ENCODE measurements at regions not wholly inside any gene's neighbourhood (a gene's known extent, or its start where the extent isn't known, plus 50 kb on each side); places are given as distances from the start of the nearest gene placed in this dataset.
"Not testable (repeated sequence)": the region's sequence is repeated elsewhere in the genome, so short reads cannot be mapped to it uniquely, and the experiment has no call there.

- H3K36me3 ChIP-seq (ENCODE audit: insufficient read depth, low read length), result no peaks in the 10 kb centered on the region
- H3K9me3 ChIP-seq (ENCODE audit: low read length), result no peaks in the 10 kb centered on the region
Observed at GRCh38 chr3:72081471-72082185, 296.7 kb upstream of the PROK2 start.

GRCh38 chr3:72080800-72081199 is 295.9 kb upstream of the PROK2 start:
- no peaks in the 10 kb centered on the region for H3K36me3 ChIP-seq (ENCODE audit: insufficient read depth, low read length)

More at GRCh38 chr3:72081471-72082185, 296.7 kb upstream of the PROK2 start:
- Histone ChIP-seq H3K4me1 (ENCODE audit: insufficient read depth, low read length) (no peaks in the 10 kb centered on the region), H2AFZ (ENCODE audit: low read depth, low read length) (no peak overlapping the region), H3K4me3 (ENCODE audit: low read length) (no peak overlapping the region), H3K27me3 (ENCODE audit: insufficient read depth, low read length) (no peaks in the 10 kb centered on the region)

GRCh38 chr3:72080095-72080494 is 295.1 kb upstream of the PROK2 start:
- Histone ChIP-seq H3K9me3 (ENCODE audit: low read length) (no peaks in the 10 kb centered on the region), H3K4me3 (ENCODE audit: low read length) (no peak overlapping the region), H3K27me3 (ENCODE audit: insufficient read depth, low read length) (no peaks in the 10 kb centered on the region), H3K36me3 (ENCODE audit: insufficient read depth, low read length) (no peaks in the 10 kb centered on the region), H2AFZ (ENCODE audit: low read depth, low read length) (no peak overlapping the region), H3K4me1 (ENCODE audit: insufficient read depth, low read length) (no peaks in the 10 kb centered on the region)

More at GRCh38 chr3:72080800-72081199, 295.9 kb upstream of the PROK2 start:
- Histone ChIP-seq H3K4me1 (ENCODE audit: insufficient read depth, low read length) (no peaks in the 10 kb centered on the region), H3K27me3 (ENCODE audit: insufficient read depth, low read length) (no peaks in the 10 kb centered on the region), H2AFZ (ENCODE audit: low read depth, low read length) (no peak overlapping the region), H3K4me3 (ENCODE audit: low read length) (no peak overlapping the region), H3K9me3 (ENCODE audit: low read length) (no peaks in the 10 kb centered on the region)

- H3K36me3 ChIP-seq (ENCODE audit: insufficient read depth, low read length), result no peaks in the 10 kb centered on the region
- H3K4me1 ChIP-seq (ENCODE audit: insufficient read depth, low read length), result no peaks in the 10 kb centered on the region
- no peak overlapping the region for H3K4me3 ChIP-seq (ENCODE audit: low read length)
- H3K9me3 ChIP-seq (ENCODE audit: low read length), result no peaks in the 10 kb centered on the region
- H3K27me3 ChIP-seq (ENCODE audit: insufficient read depth, low read length), result no peaks in the 10 kb centered on the region
- H2AFZ ChIP-seq (ENCODE audit: low read depth, low read length), result no peak overlapping the region
Observed at GRCh38 chr3:72079369-72079872, 294.5 kb upstream of the PROK2 start.

- no peaks in the 10 kb centered on the region for H3K4me1 ChIP-seq (ENCODE audit: insufficient read depth, low read length)
- H3K4me3 ChIP-seq (ENCODE audit: low read length), result no peak overlapping the region
- H3K9me3 ChIP-seq (ENCODE audit: low read length), result no peaks in the 10 kb centered on the region
- no peaks in the 10 kb centered on the region for H3K27me3 ChIP-seq (ENCODE audit: insufficient read depth, low read length)
- no peaks in the 10 kb centered on the region for H3K36me3 ChIP-seq (ENCODE audit: insufficient read depth, low read length)
- H2AFZ ChIP-seq (ENCODE audit: low read depth, low read length), result no peak overlapping the region
Observed at GRCh38 chr3:72078676-72079368, 293.9 kb upstream of the PROK2 start.

GRCh38 chr3:72077473-72078259 is 292.7 kb upstream of the PROK2 start:
- no peaks in the 10 kb centered on the region for H3K36me3 ChIP-seq (ENCODE audit: insufficient read depth, low read length)
- no peaks in the 10 kb centered on the region for H3K9me3 ChIP-seq (ENCODE audit: low read length)
- H3K27me3 ChIP-seq (ENCODE audit: insufficient read depth, low read length), result no peaks in the 10 kb centered on the region
- H3K4me1 ChIP-seq (ENCODE audit: insufficient read depth, low read length), result no peaks in the 10 kb centered on the region
- H2AFZ ChIP-seq (ENCODE audit: low read depth, low read length), result no peak overlapping the region
- H3K4me3 ChIP-seq (ENCODE audit: low read length), result no peak overlapping the region

- not testable (repeated sequence) for H3K9me3 ChIP-seq (ENCODE audit: low read length); H3K4me3 ChIP-seq (ENCODE audit: low read length); H3K27me3 ChIP-seq (ENCODE audit: insufficient read depth, low read length); H3K4me1 ChIP-seq (ENCODE audit: insufficient read depth, low read length); H2AFZ ChIP-seq (ENCODE audit: low read depth, low read length); H3K36me3 ChIP-seq (ENCODE audit: insufficient read depth, low read length)
Observed at GRCh38 chr3:72075848-72076247, 290.9 kb upstream of the PROK2 start.

- H3K27me3 ChIP-seq (ENCODE audit: insufficient read depth, low read length), result no peaks in the 10 kb centered on the region
- no peaks in the 10 kb centered on the region for H3K36me3 ChIP-seq (ENCODE audit: insufficient read depth, low read length)
- H3K9me3 ChIP-seq (ENCODE audit: low read length), result no peaks in the 10 kb centered on the region
- H3K4me3 ChIP-seq (ENCODE audit: low read length), result no peak overlapping the region
- H3K4me1 ChIP-seq (ENCODE audit: insufficient read depth, low read length), result no peaks in the 10 kb centered on the region
- no peak overlapping the region for H2AFZ ChIP-seq (ENCODE audit: low read depth, low read length)
Observed at GRCh38 chr3:72071624-72072023, 286.7 kb upstream of the PROK2 start.

- Histone ChIP-seq H3K4me1 (ENCODE audit: insufficient read depth, low read length) (no peaks in the 10 kb centered on the region), H2AFZ (ENCODE audit: low read depth, low read length) (no peak overlapping the region), H3K27me3 (ENCODE audit: insufficient read depth, low read length) (no peaks in the 10 kb centered on the region), H3K9me3 (ENCODE audit: low read length) (no peaks in the 10 kb centered on the region), H3K4me3 (ENCODE audit: low read length) (no peak overlapping the region), H3K36me3 (ENCODE audit: insufficient read depth, low read length) (no peaks in the 10 kb centered on the region)
Observed at GRCh38 chr3:72070005-72070404, 285.1 kb upstream of the PROK2 start.

GRCh38 chr3:72069543-72069942 is 284.6 kb upstream of the PROK2 start:
- no peak overlapping the region for H2AFZ ChIP-seq (ENCODE audit: low read depth, low read length)
- H3K4me3 ChIP-seq (ENCODE audit: low read length), result no peak overlapping the region
- H3K4me1 ChIP-seq (ENCODE audit: insufficient read depth, low read length), result no peaks in the 10 kb centered on the region
- H3K9me3 ChIP-seq (ENCODE audit: low read length), result no peaks in the 10 kb centered on the region
- H3K27me3 ChIP-seq (ENCODE audit: insufficient read depth, low read length), result no peaks in the 10 kb centered on the region
- H3K36me3 ChIP-seq (ENCODE audit: insufficient read depth, low read length), result no peaks in the 10 kb centered on the region

GRCh38 chr3:72068621-72069020 is 283.7 kb upstream of the PROK2 start:
- H3K27me3 ChIP-seq (ENCODE audit: insufficient read depth, low read length), result no peaks in the 10 kb centered on the region

GRCh38 chr3:72067721-72068120 is 282.8 kb upstream of the PROK2 start:
- H3K36me3 ChIP-seq (ENCODE audit: insufficient read depth, low read length), result no peaks in the 10 kb centered on the region
- H3K9me3 ChIP-seq (ENCODE audit: low read length), result no peaks in the 10 kb centered on the region
- no peak overlapping the region for H3K4me3 ChIP-seq (ENCODE audit: low read length)
- no peaks in the 10 kb centered on the region for H3K4me1 ChIP-seq (ENCODE audit: insufficient read depth, low read length)
- no peak overlapping the region for H2AFZ ChIP-seq (ENCODE audit: low read depth, low read length)
- H3K27me3 ChIP-seq (ENCODE audit: insufficient read depth, low read length), result no peaks in the 10 kb centered on the region

More at GRCh38 chr3:72068621-72069020, 283.7 kb upstream of the PROK2 start:
- Histone ChIP-seq H2AFZ (ENCODE audit: low read depth, low read length) (no peak overlapping the region), H3K4me3 (ENCODE audit: low read length) (no peak overlapping the region), H3K36me3 (ENCODE audit: insufficient read depth, low read length) (no peaks in the 10 kb centered on the region), H3K4me1 (ENCODE audit: insufficient read depth, low read length) (no peaks in the 10 kb centered on the region), H3K9me3 (ENCODE audit: low read length) (no peaks in the 10 kb centered on the region)

Measured in neuron (in vitro differentiated cells).